Testis (tissue), 2 donors: ENCODE measurements at regions not wholly inside any gene's neighbourhood (a gene's known extent, or its start where the extent isn't known, plus 50 kb on each side); places are given as distances from the start of the nearest gene placed in this dataset.

Experiments used
- DNase-seq: peaks from one replicate; pipeline ENCODE4 v3.0.0-alpha.2; 2019
- H3K27ac ChIP-seq, 2 donors: fragments of 200-600 bp; sonication (generic); one replicate each; pipeline ENCODE4 v1.5.1; 2019
- H3K27me3 ChIP-seq: fragments of 200-600 bp; sonication (generic); one replicate; pipeline ENCODE4 v1.5.1; 2019
- H3K36me3 ChIP-seq: fragments of 200-600 bp; sonication (generic); one replicate; pipeline ENCODE4 v1.5.1; 2017; ENCODE audit warnings: low read depth; ENCODE audit errors: missing control alignments
- H3K4me1 ChIP-seq: fragments of 200-600 bp; sonication (generic); one replicate; pipeline ENCODE4 v1.5.1; 2019
- H3K4me3 ChIP-seq, 2 donors: fragments of 200-600 bp; sonication (generic); one replicate each; pipeline ENCODE4 v1.5.1; 2017 to 2019
- H3K9me3 ChIP-seq: fragments of 200-600 bp; sonication (generic); one replicate; pipeline ENCODE4 v1.5.1; 2017
- CTCF ChIP-seq, 3 experiments: fragments of 450-650 bp in 2 of 3; fragments of 200-600 bp in 1 of 3; sonication (generic) in 1 of 3; IDR thresholded peaks; one replicate each; pipeline ENCODE4 v1.5.1; 2016 to 2019; ENCODE audit warnings: antibody characterized with exemption in 3 of 3, mild to moderate bottlenecking in 2 of 3, moderate library complexity in 1 of 3
- POLR2A ChIP-seq: fragments of 450-650 bp; IDR thresholded peaks from one replicate; pipeline ENCODE4 v1.6.1; 2017; ENCODE audit warnings: antibody characterized with exemption, mild to moderate bottlenecking, moderate library complexity
- WGBS, 2 donors: methylation state at CpG; one replicate each; pipeline ENCODE4 v1.1.5; 2018; 5-methylcytosine and 5-hydroxymethylcytosine counted together
- intact Hi-C: fragments of 100-400 bp; cut with DNase I; formaldehyde crosslinking; loops from one replicate; pipeline ENCODE4 v1.15.1; 2023; ENCODE audit warnings: low total_unique reads

GRCh38 chr5:118646917-118647316 is 341.4 kb downstream of the DTWD2 start:
- no peak for DNase-seq
- no peaks in the 10 kb centered on the region for H3K4me1 ChIP-seq
- WGBS, 2 donors = 65 to 76% methylated on average over 6 of the region's 6 CpGs
- no peaks in the 10 kb centered on the region for H3K9me3 ChIP-seq
- no peaks in the 10 kb centered on the region for H3K27me3 ChIP-seq
- H3K27ac ChIP-seq = no peak overlapping the region
- no peak for TF ChIP-seq POLR2A
- no peak for TF ChIP-seq CTCF (IDR thresholded peaks at IDR 0.05)
- intact Hi-C loops = no loop called here
- no peaks in the 10 kb centered on the region for H3K36me3 ChIP-seq
- H3K4me3 ChIP-seq = no peak overlapping the region

GRCh38 chr5:118637947-118638670 is 350.2 kb downstream of the DTWD2 start:
- H3K4me1 ChIP-seq = no peaks in the 10 kb centered on the region
- WGBS, 2 donors = 79 to 84% methylated on average over 9 of the region's 9 CpGs
- H3K4me3 ChIP-seq = no peak overlapping the region
- TF ChIP-seq CTCF (IDR thresholded peaks at IDR 0.05) (no peak), POLR2A (no peak)
- intact Hi-C loops = no loop called here
- no peaks in the 10 kb centered on the region for H3K27me3 ChIP-seq
- DNase-seq = no peak
- H3K9me3 ChIP-seq = peaks cover 3% of the 10 kb centered on the region
- no peak overlapping the region for H3K27ac ChIP-seq
- H3K36me3 ChIP-seq = no peaks in the 10 kb centered on the region

- 56 to 71% methylated on average over 4 of the region's 4 CpGs for whole genome bisulfite sequencing, 2 donors
- intact Hi-C loops = no loop called here
- H3K4me3 ChIP-seq = no peak overlapping the region
- H3K27me3 ChIP-seq = no peaks in the 10 kb centered on the region
- no peaks in the 10 kb centered on the region for H3K9me3 ChIP-seq
- no peak for DNase-seq
- H3K4me1 ChIP-seq = no peaks in the 10 kb centered on the region
- H3K27ac ChIP-seq = no peak overlapping the region
- no peaks in the 10 kb centered on the region for H3K36me3 ChIP-seq
- no peak for TF ChIP-seq CTCF (IDR thresholded peaks at IDR 0.05)
- TF ChIP-seq POLR2A = no peak
These were observed 359.5 kb downstream of the DTWD2 start for GRCh38 chr5:118628660-118629354.

DNA sequence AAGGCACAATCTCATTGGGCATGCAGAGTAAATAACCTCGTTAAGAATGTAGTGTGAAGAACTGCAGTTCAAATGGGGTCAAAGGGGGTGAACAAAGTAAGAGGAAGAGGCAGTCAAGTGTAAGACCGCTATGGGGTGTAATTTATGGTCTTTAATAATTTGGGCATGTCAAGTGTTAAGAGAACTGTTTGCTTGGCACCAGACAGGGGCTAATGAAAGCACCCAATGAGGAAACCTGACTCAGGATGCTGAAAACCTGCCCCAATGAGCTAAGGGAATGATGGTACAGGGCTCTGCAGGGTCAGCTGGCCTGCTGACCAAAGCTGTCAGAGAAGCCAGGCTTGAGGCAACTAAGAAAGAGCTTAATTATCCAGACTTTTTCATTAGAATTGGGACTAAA is 368.1 kb downstream of the DTWD2 start:
- H3K4me1 ChIP-seq = no peaks in the 10 kb centered on the region
- DNase-seq = no peak
- H3K9me3 ChIP-seq = no peaks in the 10 kb centered on the region
- no peak overlapping the region for H3K4me3 ChIP-seq
- TF ChIP-seq POLR2A (no peak), CTCF (IDR thresholded peaks at IDR 0.05) (no peak)
- 50 to 63% methylated on average over 2 of the region's 2 CpGs for WGBS, 2 donors
- intact Hi-C loops = no loop called here
- no peaks in the 10 kb centered on the region for H3K36me3 ChIP-seq
- H3K27ac ChIP-seq = no peak overlapping the region
- H3K27me3 ChIP-seq = no peaks in the 10 kb centered on the region
